ENCODE measurements at regions not wholly inside any gene's neighbourhood (a gene's known extent, or its start where the extent isn't known, plus 50 kb on each side); places are given as distances from the start of the nearest gene placed in this dataset.

DNA sequence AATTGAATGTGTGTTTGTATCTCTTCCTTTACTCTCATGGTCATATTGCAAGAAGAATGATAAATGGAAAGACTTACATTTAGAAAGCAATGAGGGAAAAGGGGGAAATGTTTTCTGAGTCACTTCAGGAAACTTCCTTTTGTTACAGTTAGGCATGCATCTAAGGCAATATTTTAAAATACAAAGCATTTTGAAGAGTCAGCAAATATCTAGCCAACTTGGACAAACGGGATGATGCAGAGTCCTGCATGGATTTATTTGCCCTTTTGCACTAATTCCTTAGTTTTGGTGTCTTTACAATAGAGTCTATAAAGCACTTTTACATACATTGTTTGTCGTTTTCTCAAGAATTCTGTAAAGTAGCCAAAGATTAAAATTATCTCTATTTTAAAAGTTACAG, 286.2 kb upstream of the UBE2E2 start:
- no peak for DNase-seq

DNA sequence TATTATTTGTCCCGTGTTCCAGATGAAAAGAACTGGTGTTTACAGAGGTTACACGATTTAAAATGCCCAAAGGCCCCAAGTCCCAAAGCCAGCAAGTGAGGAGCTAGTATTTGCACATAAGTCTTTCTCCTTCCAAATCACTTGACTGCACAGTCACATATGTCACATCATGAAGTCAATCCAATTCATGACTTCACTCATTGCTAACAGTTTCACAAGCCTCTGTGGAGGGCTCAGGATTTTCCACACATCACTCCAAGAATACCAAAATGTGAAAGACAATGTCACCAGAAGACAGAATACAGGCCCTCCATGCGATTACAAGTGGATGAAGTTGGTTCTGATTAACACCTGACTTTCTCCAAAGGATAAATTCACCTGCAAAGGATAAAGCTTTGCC, 283.1 kb upstream of the UBE2E2 start:
- no peak for DNase-seq

GRCh38 chr3:22922317-22922716, 280.8 kb upstream of the UBE2E2 start:
- DNase-seq: no peak

GRCh38 chr3:22923711-22924110, 279.4 kb upstream of the UBE2E2 start:
- DNase-seq: no peak

GRCh38 chr3:22928216-22929110, 274.7 kb upstream of the UBE2E2 start:
- no peak for DNase-seq

DNA sequence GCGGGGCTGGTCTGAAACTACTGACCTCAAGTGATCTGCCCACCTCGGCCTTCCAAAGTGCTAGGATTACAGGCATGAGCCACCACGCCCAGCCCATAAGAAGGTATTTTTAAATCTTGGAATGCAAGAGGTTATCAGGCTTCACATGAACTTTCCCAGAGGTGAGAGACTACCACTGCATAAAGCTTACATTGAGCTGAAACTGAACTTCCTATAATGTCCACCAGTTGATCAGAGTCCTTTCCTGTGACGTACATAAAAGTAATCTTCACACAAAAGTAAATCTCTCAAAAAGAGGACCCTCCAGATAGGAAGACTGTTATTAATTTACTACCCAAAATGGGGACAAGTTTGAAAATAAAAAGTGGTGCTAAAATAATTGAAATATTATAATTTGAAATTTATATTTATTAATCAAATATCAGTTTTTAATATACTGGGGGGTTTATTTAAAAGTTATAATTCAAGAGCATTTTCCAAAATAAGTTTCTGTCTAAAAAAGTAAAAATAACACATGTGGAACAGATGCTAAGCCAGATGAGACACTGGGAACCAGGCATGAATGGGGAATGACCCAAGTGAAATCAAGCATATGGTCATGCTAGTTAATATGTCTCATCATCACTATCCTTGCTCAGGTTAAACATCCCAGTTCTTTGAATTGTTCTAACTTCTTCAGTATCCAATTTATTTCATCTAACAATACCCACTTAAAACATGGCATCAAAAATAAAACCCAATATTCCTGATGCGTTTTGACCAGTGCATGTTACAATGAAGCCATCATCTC, 269.9 kb upstream of the UBE2E2 start:
- DNase-seq: no peak

- no peak for DNase-seq
These were observed 269.3 kb upstream of the UBE2E2 start for GRCh38 chr3:22933841-22934116.

GRCh38 chr3:22935040-22935439, 268.1 kb upstream of the UBE2E2 start:
- no peak for DNase-seq

- DNase-seq: no peak
These were observed 265.6 kb upstream of the UBE2E2 start for GRCh38 chr3:22937536-22937935.

DNA sequence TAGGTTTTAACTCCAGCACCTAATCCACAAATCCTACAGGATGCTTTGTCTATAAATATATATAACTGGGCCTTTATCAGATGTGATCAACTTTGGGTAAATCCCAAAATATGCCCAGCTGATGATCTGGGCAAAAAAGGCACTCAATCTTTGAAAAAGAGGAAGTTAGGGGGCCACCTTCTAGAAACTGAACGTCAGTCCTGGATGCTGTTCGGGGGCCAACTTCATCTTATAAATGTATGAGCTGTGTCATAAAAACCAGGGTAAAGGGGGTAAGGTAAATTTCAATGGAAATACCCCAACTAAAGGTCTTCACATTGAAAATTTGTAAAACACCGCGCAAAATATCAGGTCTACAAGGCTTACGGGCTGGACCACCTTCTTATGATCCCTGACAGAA, 264.4 kb upstream of the UBE2E2 start:
- DNase-seq: no peak

DNA sequence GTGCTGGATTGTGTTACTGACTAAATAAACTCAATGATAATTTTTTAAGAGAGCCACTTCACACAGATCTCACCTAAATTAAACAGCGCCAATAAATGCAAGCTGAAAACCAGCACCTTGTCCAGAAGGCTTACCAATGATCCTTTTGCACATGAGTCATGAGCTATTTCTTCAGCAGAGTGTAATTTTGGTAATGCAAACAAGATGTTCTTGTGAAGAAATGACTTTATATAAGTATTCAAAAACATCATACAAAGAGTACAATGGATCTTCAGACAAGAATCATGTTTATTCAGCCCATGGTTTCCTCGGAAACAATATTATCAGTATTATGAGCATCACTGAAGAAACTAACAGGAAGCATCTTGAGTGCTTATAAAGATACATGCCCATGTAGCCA, 263.8 kb upstream of the UBE2E2 start:
- no peak for DNase-seq

DNA sequence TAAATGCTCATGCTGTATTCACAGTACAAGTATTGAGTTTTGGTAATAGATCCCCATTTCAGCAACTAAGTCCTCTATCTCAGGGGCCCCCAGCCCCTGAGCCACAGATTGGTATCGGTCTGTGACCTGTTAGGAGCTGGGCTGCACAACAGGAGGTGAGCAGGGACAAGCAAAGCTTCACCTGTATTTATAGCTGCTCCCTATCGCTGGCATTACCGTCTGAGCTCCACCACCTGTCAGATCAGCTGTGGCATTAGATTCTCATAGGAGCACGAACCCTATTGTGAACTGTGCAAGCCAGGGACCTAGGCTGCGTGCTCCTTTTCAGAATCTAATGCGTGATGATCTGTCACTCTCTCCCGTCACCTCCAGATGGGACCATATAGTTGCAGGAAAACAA, 262.8 kb upstream of the UBE2E2 start:
- DNase-seq: no peak

DNA sequence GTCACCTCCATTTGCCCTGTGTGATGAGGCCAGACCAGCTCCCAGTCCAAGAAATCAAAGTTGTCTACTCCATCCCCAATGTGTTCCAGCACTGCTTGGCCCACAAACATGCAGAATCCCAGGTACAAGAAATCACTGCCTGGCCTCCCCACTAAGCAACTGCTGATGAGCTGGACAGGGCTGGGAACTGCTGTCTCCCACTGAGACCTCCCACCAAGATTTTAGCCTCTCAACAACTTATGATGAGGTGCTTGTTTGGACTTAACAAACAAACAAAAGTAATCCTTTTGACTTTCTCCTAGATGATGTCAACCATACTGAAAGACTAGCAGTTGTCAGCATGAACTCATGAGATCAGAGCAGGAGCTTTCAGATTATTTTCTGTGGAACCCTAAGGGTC, 260.1 kb upstream of the UBE2E2 start:
- no peak for DNase-seq

DNA sequence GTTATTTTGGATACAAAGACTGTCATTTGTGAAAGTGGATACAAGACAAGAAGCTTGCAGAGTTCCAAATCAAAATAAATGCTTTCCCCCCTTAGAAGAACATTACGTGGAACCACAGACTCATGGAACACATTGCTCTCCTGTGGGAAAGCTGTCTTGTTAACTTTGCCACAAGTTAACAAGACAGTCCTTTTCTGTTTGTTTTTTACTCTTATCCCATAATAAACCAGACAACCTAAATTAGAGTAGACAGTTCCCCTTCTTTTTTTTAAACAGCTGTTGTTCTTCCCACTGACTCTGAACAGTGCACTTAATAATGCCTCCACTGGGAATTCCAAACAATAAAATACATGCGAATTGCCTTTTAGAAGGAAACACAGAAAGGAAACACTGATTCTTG, 255.3 kb upstream of the UBE2E2 start:
- no peak for DNase-seq

DNA sequence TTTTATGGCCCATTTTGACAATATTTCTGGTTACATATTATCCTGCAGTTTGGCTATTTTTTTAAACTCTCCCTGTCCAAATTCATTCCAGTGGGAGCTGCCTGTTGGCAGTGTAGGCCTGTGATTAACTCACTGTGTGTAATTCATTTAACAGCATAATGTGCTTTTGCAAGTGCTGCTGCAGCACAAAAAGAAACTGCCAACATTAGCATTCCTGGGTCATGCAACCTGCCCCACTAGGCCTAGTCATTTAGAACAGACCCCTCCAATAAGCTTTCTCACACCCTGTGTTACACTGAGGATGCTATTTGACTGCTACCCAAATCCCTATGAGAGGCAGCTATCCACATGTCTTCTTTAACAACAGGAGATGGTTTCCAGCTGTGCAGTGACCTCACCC, 251.2 kb upstream of the UBE2E2 start:
- DNase-seq: no peak

DNA sequence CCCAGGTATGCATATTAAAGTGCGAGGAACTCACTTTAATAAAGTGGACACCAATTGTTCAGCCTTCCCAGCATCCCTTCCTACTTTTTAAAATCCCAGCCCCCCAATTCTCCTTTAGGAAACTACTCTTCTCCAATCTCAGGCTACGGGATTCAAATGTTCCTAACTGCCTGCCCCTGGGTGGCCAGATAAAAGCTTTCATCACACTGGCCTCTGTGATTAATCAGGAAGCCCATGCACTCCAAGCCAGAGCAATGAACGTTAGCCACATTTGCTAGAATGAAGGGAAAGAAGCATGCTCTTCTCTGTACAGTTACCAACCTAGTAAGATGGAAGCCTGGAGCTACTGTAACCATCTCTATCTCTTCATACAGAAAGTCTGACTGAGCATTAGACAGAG, 250.3 kb upstream of the UBE2E2 start:
- DNase-seq: no peak

DNA sequence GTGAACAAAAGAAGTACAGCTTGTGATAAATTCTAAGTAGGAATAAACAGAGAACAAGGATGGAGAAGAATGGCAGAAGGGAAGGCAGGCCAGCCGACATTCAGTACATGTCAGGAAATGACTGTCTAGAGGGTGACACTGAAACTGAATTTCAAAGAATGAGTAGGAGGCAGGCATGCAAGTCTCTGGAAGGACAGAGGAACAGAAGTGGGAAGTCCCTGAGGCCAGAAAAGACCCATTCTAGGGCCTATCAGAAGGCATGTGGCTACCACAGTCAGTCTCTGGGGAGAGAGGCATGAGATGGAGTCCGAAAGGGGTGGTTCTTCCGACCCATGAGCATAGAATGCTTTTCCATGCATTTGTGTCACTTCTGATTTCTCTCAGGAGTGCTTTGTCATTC, 243.5 kb upstream of the UBE2E2 start:
- no peak for DNase-seq

DNA sequence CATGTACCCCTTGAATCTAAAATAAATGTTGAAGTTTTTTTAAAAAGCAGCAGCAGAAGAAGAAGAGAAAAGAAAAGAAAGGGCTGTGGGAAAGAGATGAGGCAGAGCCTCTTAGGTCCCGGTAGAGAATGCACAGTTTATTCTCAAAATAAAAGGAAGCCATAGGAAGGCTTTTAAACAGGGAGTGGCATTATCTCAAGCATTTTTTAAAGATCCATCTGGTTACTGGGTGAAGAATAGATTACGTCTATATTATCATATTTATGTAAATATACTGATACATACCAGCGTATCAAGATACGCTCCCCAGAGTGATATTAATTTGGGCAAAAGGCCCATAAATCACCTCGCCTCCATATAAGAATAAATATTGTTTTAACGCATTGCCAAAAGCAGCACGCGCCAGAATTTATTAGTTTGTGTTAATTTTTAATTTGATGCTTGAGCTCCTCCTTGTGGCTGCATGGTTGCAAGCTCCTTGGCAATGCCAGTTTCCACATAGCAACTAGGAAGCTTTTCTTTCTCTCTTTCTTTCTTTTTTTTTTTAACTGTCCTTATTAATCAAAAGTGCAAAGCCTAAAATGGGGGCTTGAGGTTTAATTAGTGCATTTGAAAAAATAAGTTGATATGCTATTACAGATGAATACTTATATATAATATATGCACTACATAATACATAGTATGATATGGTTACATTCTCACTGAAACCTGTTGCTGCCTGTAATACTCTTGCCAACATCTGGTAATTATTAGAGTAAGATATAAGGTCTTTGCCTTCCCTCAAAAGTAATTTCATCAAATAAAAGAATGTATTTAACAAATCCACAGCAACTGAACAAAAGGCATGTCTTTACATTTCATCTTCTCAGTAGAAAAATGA, 242.8 kb upstream of the UBE2E2 start:
- DNase-seq: no peak

DNA sequence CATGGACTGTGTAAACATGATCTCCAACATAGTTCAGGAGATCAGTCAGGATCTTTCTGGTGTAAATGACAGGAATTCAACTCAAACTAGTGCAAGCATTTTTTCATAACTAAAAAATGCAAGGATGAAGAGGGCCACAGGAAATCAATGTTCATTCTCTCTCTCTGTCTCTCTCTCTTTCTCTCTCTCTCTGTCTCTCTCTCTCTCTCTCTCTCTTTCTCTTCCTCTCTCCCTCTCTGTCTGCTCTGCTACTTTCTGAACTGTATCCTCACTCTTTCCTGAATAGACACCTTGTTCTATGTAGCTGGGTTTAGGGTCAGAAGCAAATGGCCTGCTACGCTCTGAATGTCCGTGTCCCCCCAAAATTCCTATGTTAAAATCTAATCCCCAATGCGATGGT, 240.9 kb upstream of the UBE2E2 start:
- no peak for DNase-seq

DNA sequence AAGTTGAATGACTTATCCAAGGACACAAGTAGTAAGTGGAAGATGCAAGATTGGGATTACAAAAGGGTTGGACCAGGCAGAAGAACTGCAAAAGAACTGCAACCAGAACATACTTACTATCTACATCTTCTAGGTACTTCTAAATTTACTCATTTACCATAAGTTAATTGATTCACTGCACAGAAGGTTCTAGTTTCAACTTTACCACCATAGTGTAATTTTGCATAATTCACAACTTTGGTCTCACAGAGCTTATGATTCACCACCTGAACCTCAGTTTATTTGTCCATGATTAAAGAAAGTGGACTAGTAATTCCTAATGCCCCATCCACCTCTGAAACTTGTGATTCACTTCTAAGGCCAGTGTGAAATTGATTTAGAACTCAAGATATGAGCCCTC, 236.8 kb upstream of the UBE2E2 start:
- no peak for DNase-seq

DNA sequence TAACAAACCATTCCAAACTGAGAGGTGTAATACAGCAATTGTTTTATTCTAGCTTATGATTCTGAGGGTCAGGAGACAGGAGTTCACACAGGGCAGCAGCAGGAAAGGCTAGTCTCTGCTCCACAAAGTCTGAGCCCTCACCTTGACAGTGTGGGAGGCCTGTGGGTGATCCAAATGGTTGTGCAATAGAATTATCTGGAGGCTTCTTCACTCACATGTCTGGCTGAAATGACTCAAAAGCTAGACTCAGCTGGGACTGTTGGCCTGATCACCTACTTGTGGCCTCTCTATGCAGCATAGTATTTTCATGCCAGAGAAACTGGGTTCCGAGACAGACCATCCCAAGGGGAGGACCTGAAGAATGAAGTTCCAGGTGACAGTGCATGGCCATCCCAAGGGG, 233.9 kb upstream of the UBE2E2 start:
- DNase-seq: no peak

GRCh38 chr3:22971497-22971896, 231.6 kb upstream of the UBE2E2 start:
- no peak for DNase-seq

- no peak for DNase-seq
These were observed 226.1 kb upstream of the UBE2E2 start for GRCh38 chr3:22977042-22977441.

Data from activated T-cell treated with anti-CD3 and anti-CD28 coated beads, Interleukin-2, amount 50 U/mL, for 1 hour (primary cell).